ENCODE measurements at regions not wholly inside any gene's neighbourhood (a gene's known extent, or its start where the extent isn't known, plus 50 kb on each side); places are given as distances from the start of the nearest gene placed in this dataset.

GRCh38 chr9:75775166-75775565 is 115.3 kb upstream of the PCSK5 start:
- TF ChIP-seq, protein P1, sequence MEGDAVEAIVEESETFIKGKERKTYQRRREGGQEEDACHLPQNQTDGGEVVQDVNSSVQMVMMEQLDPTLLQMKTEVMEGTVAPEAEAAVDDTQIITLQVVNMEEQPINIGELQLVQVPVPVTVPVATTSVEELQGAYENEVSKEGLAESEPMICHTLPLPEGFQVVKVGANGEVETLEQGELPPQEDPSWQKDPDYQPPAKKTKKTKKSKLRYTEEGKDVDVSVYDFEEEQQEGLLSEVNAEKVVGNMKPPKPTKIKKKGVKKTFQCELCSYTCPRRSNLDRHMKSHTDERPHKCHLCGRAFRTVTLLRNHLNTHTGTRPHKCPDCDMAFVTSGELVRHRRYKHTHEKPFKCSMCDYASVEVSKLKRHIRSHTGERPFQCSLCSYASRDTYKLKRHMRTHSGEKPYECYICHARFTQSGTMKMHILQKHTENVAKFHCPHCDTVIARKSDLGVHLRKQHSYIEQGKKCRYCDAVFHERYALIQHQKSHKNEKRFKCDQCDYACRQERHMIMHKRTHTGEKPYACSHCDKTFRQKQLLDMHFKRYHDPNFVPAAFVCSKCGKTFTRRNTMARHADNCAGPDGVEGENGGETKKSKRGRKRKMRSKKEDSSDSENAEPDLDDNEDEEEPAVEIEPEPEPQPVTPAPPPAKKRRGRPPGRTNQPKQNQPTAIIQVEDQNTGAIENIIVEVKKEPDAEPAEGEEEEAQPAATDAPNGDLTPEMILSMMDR (IDR thresholded peaks at IDR 0.05): no peak
- no peak for TF ChIP-seq ZFX (IDR thresholded peaks at IDR 0.05; ENCODE audit: borderline replicate concordance)
